Mammary epithelial cell (primary cell): ENCODE measurements at regions not wholly inside any gene's neighbourhood (a gene's known extent, or its start where the extent isn't known, plus 50 kb on each side); places are given as distances from the start of the nearest gene placed in this dataset.
"Not testable (repeated sequence)": the region's sequence is repeated elsewhere in the genome, so short reads cannot be mapped to it uniquely, and the experiment has no call there.

Source experiments
- CTCF ChIP-seq, 2 donors: IDR thresholded peaks in 1 of 2; conservative IDR thresholded peaks in 1 of 2; 2 replicates each; pipeline ENCODE4 v1.5.1; 2011 to 2012; ENCODE audit warnings: inconsistent platforms in 2 of 2, low read length in 2 of 2, mild to moderate bottlenecking in 2 of 2, control low read depth in 1 of 2, low read depth in 1 of 2; ENCODE audit not compliant: insufficient read depth in 1 of 2; ENCODE audit errors: extremely low read depth in 1 of 2
- EZH2 ChIP-seq: IDR thresholded peaks from 2 replicates; pipeline ENCODE4 v1.6.1; 2012; ENCODE audit warnings: low read length, inconsistent platforms, borderline replicate concordance

GRCh38 chr4:3955321-3956164, 189.4 kb downstream of the ADRA2C start:
- TF ChIP-seq EZH2; CTCF (conservative IDR thresholded peaks at IDR 0.05 in 1 of 2, IDR thresholded peaks at IDR 0.05 in 1 of 2; ENCODE audit: extremely low read depth in 1 of 2, insufficient read depth in 1 of 2, low read depth in 1 of 2, low read length in 2 of 2): not testable (repeated sequence)
